ENCODE measurements at regions not wholly inside any gene's neighbourhood (a gene's known extent, or its start where the extent isn't known, plus 50 kb on each side); places are given as distances from the start of the nearest gene placed in this dataset.
A peak's percentile ranks its signal among the peaks of the same experiment; 100 is the strongest.

DNA sequence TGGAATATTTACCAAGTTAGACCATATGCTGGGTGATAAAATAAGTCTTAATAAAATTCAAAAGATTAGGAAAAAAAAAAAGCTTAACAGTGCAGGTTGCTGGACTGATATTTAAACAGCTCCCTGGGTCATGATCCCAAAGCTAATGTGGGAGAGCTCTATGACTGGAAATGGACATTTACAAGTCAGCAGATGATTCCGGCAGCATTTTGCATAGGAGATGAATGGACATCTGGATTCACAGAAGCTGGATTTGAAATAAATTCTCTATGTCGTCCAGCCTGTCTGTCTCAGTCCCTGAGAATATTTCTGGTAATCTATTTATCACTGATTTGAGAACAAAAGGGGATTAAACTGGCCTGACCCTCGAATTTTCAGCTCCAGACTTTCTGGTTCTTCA lies 52.3 kb upstream of the KLHL25 start:
- DNase-seq = no peak

DNA sequence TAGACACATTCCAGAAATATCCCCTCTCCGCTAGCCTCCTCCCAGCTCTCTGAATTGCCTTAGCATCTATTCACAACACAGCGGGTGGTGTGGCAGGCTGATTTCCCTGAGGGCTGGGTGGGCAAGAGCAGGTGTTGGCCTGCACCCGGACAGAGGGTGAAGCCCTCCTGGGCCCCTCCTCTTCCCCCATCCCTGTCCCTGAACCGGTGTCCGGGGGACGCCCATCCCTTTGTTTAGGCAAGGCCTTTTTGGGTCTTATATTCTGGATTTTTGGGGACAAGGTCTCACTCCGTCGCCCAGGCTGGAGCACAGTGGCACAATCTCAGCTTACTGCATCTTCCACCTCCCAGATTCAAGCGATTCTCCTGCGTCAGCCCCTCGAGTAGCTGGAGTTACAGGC lies 55.2 kb upstream of the KLHL25 start:
- no peak for DNase-seq

DNA sequence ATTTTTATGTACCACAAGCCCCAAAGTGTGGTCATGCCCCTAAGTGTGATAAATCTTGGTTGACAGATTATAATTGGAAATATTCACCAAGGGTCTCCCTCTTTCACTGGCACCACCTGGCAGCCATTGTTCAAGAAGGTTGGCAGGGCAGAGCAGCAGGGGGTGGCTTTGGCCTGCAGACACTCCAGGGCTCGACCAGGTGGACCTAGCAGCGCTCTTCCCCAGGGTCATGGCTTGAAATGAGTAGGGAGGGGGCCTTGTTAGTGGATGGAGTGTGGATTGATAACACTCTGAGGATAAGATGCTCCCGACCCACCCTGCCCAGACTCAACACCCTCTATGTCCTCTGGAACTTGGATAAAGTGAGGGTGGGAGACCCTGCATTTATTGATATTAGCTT lies 58.2 kb upstream of the KLHL25 start:
- DNase-seq = no peak

DNA sequence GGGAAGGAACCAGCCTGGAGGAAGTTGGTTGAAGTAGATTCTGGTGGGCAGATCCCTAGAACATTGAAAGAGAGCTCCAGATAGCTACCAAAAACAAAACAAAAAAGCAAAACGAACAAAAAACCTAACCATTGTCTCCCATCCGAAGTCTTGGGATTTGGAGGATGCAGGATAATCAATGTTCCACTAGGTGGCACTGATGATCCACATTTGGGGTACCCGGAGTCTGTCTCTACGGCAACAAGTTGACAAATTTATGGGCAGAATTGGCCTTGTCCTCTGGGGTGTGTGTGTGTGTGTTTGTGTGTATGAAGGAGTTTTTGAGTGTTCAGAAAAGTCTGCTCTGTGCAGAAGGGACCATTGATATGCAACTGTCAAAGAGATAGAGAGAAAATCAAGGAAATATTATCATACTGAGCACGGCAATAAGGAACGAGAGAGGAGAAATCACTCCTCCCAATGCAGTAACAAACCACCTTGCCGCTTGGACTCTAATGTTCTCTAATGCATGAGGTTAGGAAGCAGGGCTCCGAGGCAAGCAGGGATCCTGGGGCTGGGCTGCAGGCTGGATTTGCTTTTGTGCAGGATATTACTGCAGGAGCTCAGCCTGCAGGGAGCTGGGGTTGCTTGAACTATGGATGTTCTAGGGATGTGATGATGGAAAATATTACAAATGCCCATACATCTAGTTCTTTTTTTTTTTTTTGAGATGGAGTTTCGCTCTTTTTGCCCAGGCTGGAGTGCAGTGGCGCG lies 59.8 kb upstream of the KLHL25 start:
- no peak for DNase-seq

DNA sequence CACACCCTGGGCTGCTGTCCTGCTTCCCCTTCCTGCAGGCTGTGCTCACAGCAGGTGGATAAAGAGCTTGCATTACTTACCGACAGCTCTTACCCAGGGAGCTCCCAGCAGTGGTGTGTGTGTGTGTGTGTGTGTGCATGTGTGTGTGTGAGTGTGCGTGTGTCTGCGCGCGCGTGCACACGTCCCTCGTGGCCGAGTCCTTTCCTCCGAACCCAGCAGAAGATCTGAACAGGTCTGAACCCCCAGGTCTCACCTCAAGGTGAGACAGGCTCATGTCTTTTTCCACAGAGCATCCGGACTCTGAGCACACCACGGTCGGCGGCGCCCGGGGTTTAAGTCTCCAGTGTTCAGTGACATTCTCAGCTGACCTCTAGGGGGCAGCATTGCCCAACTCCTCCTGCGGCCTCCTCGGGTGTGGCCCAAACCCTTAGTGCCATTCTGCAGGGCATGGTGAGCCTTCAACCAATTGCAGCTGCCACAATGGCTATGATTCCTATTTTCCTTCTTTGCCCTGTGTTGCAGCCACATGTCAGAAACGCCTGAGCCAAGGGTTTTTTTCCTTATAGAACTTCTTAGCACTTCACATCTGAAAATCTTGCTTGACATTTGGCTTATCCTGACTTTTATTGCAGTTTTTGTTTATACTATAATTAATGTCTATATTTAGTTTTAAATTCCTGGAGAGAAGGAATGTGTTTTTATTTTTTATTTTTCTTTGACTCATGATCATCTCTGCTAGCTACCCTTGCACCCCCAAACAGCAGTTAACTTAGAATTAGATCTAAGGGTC lies 64.1 kb upstream of the KLHL25 start:
- DNase-seq = peak; percentile 15

DNA sequence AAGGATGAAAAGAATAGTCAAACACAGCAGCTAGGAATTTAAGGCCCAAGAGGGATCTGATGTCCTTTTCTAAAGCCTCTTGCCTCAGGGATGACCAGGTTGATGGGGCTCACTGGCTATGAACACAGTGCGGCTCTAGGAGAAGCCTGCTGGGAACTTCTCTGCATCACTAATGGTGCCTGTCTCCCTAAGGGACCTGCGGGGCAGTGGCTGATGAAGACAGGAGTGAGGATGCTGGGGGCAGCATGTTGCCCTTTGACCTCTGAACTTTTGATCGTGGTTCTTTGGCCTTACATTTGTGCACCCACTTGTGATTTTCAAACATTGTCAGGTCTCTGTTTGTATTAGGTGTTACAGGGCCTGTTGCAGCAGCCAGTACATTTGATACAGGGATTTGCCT lies 64.9 kb upstream of the KLHL25 start:
- no peak for DNase-seq

DNA sequence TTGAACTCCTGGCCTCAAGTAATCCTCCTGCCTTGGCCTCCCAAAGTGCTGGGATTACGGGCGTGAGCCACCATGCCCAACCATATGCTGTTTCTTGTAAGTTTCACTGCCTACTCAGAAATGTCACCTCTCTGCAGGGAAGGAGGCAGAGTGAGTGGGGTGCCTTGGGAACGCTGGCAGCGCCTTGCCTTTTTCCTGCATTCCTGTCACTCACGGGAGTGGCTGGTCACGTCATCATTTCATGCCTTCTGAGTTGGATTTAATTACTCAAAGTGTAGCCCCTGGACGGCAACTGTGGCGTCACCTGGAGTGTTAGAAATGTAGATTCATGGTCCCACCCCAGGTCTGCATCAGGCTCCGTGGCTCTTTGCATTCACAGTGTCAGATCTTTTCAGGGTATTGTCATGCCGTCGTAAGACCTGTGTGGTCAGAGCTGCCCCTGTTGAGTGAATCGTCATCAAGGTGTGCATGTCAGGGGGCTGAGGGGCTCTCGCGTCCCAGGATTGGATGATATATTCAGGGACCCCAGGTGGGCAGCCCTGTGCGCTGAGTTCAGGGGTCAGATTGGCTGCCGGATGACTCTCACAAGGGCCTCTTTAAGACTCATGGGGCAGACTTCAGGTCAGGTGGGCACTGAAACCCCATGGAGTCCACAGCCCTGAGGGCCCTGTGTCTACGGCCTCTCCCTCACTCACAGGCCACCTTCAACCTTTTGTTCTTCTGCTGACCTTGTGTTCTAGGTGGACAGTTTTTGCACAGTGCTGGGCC lies 65.9 kb upstream of the KLHL25 start:
- no peak for DNase-seq

DNA sequence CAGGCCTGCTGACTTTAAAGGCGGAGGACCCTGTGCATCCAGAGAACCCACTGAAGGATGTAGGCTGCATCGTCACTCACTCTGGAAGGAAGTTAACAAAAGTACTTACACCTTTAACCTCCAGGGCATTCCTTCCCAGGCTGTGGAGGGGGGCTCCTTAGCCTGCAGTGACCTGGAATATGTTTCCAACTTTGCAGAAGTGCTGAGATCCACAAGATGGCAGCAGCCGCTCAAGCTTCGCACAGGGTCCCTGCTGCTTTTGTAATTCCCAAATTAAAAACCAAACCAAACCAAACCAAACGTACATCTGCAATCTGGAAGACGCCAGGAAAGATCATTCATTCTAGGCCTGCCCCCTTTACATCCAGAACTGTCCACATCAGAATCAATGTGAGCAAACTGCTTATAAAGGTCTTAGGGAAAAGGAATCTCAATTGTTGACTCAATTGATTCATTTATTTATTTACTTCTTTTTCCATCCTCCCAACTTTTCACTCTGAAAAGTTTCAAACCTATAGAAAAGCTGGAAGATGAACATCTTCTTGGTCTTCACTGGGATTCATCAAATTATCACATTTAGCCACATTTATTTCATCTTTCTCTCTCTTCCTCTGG lies 70.5 kb upstream of the KLHL25 start:
- DNase-seq = no peak

DNA sequence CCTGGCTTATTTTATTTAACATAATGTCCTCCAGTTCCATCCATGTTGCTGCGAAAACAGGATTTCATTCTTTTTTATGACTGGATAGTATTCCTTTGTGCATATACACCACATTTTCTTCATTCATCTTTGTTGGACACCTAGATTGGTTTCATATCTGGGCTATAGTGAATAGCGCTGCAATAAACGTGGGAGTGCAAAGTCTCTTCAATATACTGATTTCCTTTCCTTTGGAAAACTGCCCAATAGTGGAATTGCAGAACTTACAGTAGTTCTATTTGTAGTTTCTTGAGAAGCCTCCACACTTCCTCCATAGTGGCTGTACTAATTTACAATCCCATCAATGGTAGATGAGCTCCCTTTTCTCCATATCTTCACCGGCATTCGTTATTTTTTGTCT lies 72.5 kb upstream of the KLHL25 start:
- DNase-seq = no peak

DNA sequence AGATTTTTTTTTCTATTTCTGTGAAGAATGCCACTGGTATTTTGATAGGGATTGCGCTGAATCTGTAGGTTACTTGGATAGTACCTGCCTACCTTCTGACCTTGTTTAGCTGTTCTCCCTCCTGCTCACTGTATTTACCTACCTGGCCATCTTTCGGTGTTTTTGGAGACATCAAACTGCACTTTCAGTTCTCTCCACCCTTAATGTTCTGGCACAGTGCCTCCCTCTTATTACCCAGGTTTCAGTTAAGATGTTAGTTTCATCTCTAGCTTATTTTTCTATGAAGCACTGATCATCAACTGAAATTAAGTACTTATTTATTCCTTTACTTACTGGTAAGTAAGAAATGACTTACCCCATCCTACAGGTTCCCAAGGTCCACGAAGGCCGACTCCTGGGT lies 74.4 kb upstream of the KLHL25 start:
- DNase-seq = no peak

DNA sequence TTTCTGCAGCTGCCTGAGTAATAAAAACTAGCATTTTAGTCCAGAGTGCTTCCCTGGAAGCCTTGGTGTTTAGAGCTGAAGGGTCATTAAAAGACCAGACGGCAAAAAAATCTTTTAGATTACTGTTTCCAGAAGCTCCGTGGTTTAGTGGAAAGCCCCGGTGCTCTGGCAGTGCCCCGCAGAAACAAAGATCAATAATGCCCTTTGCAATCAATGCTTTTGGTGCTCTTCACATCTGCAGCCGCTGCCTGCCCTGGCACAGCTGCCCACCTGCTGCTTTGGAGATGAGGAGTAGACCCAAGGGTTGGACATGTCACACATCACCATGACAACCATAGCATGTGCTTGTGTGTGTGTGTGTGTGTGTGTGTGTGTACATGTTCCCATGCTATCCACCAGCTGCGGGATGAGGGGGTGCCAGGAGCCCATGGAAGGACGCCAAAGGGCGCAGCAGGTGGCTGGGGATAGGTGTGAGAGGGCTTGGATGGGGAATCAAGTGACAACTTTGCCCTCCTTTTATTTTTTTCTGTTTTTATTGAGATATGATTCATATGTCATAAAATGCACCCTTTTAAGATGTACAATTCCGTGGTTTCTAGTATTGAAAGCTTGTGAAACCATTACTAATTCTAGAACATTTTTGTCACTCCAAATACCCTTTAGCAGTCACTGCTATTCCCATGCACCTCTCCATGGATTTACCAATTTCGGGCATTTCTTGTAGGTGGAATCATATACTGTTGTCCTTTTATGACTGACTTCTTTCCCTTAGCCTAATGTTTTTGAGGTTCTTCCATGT lies 75.7 kb upstream of the KLHL25 start:
- no peak for DNase-seq

DNA sequence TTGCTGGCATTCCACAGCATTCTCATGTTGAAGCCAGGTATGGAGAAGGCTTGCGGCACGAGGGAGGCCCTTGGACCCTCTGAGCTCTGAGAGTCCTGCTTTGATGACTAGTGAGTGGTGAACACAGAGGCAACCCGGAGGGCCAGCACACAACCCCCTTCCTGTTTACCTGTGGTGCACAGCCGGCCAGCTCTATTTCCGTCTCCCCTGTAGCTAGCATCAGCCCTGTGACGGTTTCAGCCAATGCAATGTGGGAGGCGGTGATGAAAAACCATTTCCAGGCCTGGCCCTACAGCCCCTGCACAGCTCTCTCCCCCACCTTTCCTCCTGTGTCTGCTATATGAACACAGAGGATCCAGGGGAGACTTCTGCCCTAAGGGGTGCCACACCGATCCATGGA lies 76.8 kb upstream of the KLHL25 start:
- no peak for DNase-seq

DNA sequence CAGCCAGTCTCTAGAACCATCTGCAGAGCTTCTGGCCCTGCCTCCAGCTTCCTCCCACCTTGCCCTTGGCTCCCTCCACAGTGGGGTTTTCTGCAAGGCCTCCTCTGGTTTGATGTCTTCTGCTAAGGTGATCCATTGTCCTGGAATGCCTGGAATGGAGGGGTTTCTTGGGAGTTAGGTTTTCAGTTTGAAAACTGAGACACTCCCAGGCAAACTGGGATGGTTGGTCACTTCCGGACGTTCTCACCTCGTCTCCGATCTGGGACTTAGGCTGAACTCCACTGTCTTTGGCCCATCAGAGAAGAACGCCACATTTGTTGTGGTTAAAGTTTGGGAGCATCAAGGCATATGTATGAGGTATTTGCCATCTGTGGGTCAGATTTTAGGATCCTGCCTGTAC lies 77.4 kb upstream of the KLHL25 start:
- no peak for DNase-seq

DNA sequence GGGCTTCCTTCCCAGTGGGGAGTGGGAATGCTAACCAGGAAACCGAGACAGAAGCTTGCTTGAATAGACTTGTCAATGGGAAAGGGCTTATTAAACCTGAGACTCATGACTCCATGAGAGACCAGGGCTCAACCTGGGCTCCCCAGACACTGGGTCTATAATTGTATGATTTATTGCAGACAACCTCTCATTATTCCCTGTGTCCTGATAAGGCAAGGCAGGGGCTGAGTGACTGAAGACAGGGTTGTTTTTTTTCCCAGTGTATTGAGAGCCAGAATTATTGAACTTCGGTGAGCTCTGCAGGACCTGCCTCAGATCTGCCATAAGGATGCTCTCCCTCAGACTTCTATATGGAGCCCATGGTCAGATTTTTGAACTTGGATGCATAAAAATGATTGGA lies 79.5 kb upstream of the KLHL25 start:
- DNase-seq = no peak

DNA sequence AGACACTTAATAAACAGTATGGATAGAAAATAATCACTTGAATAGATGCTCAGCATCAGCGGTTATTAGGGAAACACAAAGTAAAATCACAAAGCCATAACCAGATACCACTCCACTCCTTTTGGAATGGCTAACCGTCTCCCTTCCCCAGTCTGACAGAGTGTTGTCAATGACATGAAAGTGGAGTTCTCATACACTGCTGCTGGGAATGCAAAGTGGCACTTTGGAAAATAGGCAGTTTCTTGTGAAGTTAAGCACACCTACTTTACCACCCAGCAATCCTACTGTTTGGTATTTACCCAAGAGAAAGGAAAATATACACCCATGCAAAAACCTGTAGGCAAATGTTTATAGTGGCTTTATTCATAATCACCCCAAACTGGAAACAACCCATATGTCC lies 81.0 kb upstream of the KLHL25 start:
- DNase-seq = no peak

DNA sequence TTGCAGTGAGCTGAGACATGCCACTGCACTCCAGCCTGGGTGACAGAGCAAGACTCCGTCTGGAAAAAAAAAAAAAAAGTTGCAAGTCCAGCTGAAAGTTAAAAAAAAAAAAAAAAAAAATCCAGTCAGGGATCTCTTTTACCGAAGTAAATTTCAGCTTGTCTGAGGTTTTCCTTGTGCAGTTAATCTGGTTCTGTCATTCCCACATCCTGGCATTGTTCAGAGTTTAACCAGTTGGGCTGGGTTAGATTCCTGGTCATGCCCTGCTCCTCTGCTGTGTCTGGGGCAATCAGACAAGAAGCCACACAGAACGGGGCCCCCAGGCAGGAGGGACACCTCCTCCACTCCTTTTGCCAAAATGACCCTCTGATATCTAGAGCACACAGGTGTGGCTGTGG lies 84.1 kb upstream of the KLHL25 start:
- no peak for DNase-seq

DNA sequence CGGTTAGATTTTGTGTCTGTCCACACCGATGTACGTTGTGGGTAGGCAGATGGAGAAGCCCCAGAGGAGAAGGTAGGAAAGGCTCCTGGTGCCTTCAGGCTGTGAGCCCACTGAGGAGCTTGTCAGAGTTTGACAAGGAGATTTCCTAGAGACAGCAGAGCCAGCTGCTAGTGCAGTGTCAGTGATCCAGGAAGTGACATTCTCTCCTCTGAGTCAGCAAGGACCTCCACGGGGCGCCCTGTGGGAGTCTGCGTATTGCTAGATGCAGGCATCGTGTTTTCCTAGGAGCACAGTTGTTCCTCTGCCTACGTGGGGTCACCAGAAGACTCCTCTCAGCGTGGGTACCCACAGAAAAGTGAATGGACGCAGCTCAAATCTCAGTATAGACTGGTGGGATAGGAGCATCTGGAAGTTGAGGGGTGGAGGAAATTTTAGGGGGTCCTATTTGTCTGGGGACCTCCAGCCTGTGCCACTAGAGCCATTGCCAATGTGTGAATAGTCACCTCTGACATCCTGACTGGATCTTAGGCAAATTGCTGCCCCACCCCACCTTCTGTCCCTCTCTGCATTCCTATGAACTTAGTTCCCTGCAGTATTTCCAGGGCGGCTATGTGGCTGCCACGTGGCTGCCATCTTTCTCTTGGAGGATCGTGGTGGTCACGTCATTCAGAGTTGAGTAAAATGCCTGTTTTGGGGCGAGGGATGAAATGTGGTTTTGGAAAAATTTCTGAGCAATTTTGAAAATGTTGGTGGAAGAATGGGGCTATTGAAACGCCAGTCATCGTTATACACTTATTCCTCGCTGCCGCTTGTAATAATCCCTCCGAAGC lies 84.8 kb upstream of the KLHL25 start:
- no peak for DNase-seq

DNA sequence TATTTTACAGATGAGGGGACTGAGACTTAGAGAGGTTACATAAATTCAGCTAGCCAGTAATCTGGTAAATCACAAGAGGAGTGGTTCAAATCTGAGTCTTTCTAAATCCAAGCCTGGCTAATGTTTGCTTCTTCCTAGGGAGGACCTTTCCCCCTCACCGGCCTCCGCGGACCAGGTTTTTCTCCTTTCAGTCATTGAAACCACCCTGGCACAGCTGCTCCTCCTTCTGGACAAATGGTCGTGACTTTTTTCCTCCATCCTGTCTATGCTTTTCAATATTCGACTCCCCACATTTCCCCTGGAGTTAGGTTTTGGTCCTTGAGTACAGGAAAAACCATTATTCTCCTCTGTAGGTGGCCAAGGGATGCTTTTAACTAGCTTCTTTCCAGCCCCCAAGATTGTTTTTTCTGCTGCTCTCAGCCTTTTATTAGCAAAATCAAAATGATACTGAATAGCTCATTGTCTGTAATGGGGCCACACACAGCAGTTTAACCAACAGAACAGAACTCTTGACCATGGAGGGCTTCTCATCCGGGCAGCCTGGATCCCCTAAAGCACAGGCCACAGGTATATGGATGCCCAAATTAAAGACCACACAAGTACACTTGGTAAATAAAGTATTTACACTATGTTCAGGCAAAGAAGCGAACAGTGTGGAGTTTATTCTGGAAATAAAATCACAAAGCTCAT lies 85.9 kb upstream of the KLHL25 start:
- no peak for DNase-seq

DNA sequence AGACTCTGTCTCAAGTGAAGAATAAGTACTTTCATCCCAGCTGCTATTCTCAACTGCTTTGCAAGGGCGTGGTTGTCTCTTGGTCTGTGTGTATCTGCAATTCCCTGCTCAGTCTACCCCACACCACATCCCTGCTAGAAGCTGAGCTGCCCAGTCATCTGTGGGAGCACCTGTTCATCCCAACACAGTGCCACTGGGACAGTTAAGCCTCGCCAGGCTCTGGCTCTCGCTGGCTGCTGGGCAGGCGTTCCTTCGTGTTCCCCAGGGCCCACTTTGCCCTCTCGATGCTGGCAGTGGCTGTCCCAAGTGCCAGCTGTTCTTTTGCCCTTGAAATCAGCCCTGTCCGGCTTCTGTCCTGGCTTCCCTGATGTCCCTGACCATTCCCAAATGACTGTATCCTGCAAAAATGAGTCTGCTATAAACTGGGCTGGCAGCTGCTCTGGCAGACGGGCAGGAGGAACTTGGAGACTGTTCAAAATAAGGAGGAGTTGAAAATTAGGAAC lies 91.6 kb upstream of the KLHL25 start:
- DNase-seq = no peak

DNA sequence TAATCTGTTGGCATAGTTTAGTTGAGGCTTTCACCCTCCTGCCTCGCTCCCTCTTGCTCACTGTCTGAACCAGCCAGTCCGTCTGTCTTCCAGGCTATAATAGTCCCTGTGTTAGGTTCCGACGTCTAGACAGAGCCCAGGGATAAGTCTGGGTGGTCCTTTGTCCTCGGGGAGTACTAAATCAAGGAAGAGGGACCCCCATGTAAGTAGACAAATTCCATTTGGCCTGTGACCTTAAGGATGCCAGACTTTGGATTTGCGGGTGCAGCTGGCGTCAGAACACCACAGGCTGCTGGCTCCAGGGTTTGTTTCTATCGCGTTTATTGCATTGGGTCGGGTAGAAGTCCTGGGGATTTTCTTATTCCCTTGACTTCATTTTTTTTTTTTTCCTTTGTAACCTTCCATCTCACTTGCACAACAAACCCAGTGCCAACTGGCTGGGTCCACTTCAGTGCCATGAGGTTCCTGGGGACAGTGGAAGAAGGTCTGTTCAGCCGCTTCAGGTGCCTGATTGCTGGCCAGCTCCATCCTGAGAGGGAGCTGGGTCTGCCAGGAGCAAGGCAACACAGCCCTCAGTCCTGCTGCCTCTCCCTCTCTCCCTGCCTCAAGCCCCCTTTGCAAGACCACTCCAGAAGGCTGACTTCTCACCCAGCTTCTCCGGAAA lies 95.4 kb upstream of the KLHL25 start:
- no peak for DNase-seq

All from activated gamma-delta T cell (primary cell).